GM13977 (cell line): ENCODE measurements at regions not wholly inside any gene's neighbourhood (a gene's known extent, or its start where the extent isn't known, plus 50 kb on each side); places are given as distances from the start of the nearest gene placed in this dataset.

Experiments
- DNase-seq: peaks from one replicate; pipeline ENCODE4 v3.0.0; 2012; ENCODE audit warnings: low spot score
- CTCF ChIP-seq: IDR thresholded peaks from 2 replicates; pipeline ENCODE4 v1.5.1; 2012; ENCODE audit warnings: mild to moderate bottlenecking, control low read depth; ENCODE audit not compliant: insufficient read depth; ENCODE audit errors: extremely low read depth, missing control alignments
- in situ Hi-C: fragments of 300-500 bp; cut with MboI; formaldehyde crosslinking; loops from one replicate; pipeline ENCODE4 v1.12.0; 2022; ENCODE audit warnings: low sequenced_read_pairs, low pct_unique_long_range_greater_than_20kb, mixed read lengths, inconsistent platforms; ENCODE audit not compliant: unreplicated experiment

- in situ Hi-C loops = no loop called here
- TF ChIP-seq CTCF = no peak
- DNase-seq = no peak
Observed at GRCh38 chr17:71224824-71225575, 895.8 kb upstream of the SOX9 start.

DNA sequence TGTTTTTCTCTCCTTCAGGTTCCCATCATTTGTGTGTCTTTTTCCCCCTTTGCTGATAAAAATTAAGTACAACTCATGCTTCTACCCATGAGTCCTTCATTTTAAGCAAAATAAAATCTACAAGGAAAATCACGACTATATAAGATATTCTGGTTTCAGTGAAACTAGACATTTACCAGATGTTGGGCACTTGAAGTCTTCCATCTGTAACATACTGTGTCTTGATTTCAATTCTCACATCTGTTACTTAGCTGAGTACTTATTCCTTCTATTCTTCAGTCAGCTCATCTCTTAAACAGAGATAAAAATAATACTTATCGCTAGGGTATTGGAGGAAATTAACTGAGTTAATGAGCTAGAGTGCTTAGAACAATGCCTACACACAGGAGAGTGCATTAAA, 893.0 kb upstream of the SOX9 start:
- TF ChIP-seq CTCF = no peak
- no peak for DNase-seq
- in situ Hi-C loops = no loop called here

DNA sequence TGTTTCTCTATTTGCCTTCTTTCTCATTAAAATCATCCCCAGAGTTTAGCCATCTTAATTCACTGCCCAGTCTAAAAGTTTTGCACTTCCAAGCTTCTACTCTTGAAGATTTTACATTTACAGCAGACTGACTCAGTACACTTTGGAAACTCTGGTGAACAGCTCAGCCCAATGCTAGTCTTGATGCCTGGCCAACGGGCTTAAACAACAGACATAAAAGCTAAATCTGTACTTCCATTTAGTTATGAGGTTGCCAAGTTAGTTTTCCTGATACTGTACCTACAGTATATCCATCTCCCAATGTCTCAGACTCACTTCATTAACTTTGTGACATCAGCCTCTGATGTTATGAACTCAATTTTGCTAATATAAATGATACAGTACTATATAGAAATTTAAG, 891.8 kb upstream of the SOX9 start:
- in situ Hi-C loops = no loop called here
- no peak for DNase-seq
- TF ChIP-seq CTCF = no peak

DNA sequence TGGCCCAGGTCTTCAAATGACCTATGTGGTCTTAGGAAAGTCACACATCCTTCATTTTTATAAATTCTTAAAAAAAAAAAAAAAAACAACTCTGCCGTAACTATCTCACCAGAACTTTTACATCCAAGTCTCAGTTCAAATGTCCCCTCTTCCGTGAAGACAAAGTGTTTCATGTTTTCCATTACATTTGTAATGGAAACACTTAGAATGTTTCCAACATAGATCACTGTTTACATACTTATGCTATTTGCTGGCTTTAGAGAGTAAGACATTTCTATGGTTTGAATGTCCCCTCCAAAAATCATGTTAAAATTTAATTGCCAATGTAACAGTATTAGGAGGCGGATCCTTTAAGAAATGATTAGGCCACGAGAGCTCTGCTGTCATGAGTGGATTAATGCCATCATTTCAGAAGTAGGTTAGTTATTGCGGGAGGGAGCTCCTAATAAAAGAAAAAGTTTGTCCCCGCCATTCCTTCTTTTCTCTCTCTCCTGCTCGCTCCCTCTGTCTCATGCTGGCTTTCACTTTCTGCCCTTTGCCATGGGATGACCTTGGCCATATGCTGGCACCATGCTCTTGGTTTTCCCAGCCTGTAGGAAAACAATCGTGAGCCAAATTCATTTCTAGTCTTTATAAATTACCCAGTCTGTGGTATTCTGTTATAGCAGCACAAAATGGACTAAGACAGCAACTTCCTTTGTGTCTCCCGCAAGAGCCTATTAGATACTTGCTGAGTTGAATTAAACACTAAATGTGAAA, 887.8 kb upstream of the SOX9 start:
- TF ChIP-seq CTCF = no peak
- in situ Hi-C loops = no loop called here
- no peak for DNase-seq

GRCh38 chr17:71234349-71234748, 886.5 kb upstream of the SOX9 start:
- TF ChIP-seq CTCF = no peak
- in situ Hi-C loops = no loop called here
- no peak for DNase-seq

GRCh38 chr17:71237903-71238538, 882.8 kb upstream of the SOX9 start:
- in situ Hi-C loops = no loop called here
- DNase-seq = no peak
- no peak for TF ChIP-seq CTCF
